ENCODE measurements at regions not wholly inside any gene's neighbourhood (a gene's known extent, or its start where the extent isn't known, plus 50 kb on each side); places are given as distances from the start of the nearest gene placed in this dataset.

DNA sequence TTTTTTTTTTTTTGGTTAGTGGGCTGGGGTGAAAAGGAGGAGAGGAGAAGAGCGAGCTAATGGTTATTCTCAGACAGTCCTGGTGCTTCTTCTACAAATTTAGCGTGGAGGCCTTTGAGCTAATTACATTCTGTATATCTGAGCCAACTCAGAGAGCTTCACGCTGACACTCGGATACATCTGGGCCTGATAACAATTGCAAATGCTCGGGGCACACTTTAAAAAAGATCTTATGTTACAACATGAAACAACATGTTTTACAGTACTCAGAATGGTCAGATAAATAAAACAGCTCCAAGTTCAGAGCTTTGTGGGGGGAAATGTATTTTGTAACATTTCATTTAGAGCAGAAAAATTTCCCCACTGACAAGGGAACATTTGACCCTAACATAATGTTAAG is 966.9 kb upstream of the NR2F2 start (continued):
- TF ChIP-seq ZNF652 (CRISPR knock-in tag; IDR thresholded peaks at IDR 0.05; ENCODE audit: borderline replicate concordance, low read depth) (no peak), ZSCAN21 (CRISPR knock-in tag; IDR thresholded peaks at IDR 0.05; ENCODE audit: borderline replicate concordance) (no peak)

- CTCF ChIA-PET (ENCODE audit: low intra/inter-chr PET ratio, low total read pairs), result no interaction called here
These were observed 964.9 kb upstream of the NR2F2 start for GRCh38 chr15:95365511-95366107.

More at GRCh38 chr15:95365511-95366107, 964.9 kb upstream of the NR2F2 start:
- H3K27ac ChIP-seq (ENCODE audit: extremely low read length, insufficient read depth, low read length), result no peak overlapping the region
- in situ Hi-C loops (cut with HindIII; ENCODE audit: extremely low pct_ligation_motif_present, low pct_unique_long_range_greater_than_20kb) (no loop called here), intact Hi-C loops (cut with micrococcal nuclease; ENCODE audit: unreplicated experiment) (no loop called here)
- DNase-seq (ENCODE audit: low spot score) (no peak), FAIRE-seq (no peak), ATAC-seq (no peak)
- no peaks in the 10 kb centered on the region for H3K4me1 ChIP-seq (ENCODE audit: insufficient read depth, low read length)
- WGBS (ENCODE audit: low lambda C conversion rate), result 10% methylated on average over 12 of the region's 12 CpGs
- H2AFZ ChIP-seq (ENCODE audit: low read length), result no peak overlapping the region
- H3K4me2 ChIP-seq (ENCODE audit: low read depth, low read length), result no peak overlapping the region
- H3K36me3 ChIP-seq (replicated peaks in 1 of 2; ENCODE audit: control insufficient read depth in 1 of 2, insufficient read depth in 2 of 2, low read length in 2 of 2), result no peaks in the 10 kb centered on the region
- POLR2A ChIA-PET, result no interaction called here
- no peaks in the 10 kb centered on the region for H3K79me2 ChIP-seq (ENCODE audit: insufficient read depth, low read length)
- no peak overlapping the region for H3K9ac ChIP-seq (ENCODE audit: insufficient read depth, low read depth, low read length)
- H3K4me3 ChIP-seq (replicated peaks in 1 of 3; ENCODE audit: insufficient read depth in 1 of 3, low read depth in 2 of 3, low read length in 3 of 3), result no peak overlapping the region
- H4K20me1 ChIP-seq (ENCODE audit: insufficient read depth, low read length), result no peaks in the 10 kb centered on the region
- H3K9me3 ChIP-seq (ENCODE audit: low read length), result peaks cover 87% of the 10 kb centered on the region
- no peak for TF ChIP-seq PATZ1 (CRISPR knock-in tag; IDR thresholded peaks at IDR 0.05)
- TF ChIP-seq NRL (CRISPR knock-in tag; IDR thresholded peaks at IDR 0.05; ENCODE audit: borderline replicate concordance), result no peak
- TF ChIP-seq NFE2 (CRISPR knock-in tag; IDR thresholded peaks at IDR 0.05), result no peak
- no peak for TF ChIP-seq HMG20A (CRISPR knock-in tag; IDR thresholded peaks at IDR 0.05; ENCODE audit: borderline replicate concordance)
- no peak for TF ChIP-seq MXD4 (CRISPR knock-in tag; IDR thresholded peaks at IDR 0.05)
- TF ChIP-seq ZFAT (CRISPR knock-in tag; conservative IDR thresholded peaks at IDR 0.05), result no peak
- no peak for TF ChIP-seq RFX3 (CRISPR knock-in tag; IDR thresholded peaks at IDR 0.05)
- no peak for TF ChIP-seq HOXA5 (CRISPR knock-in tag; IDR thresholded peaks at IDR 0.05)
- no peak for TF ChIP-seq HNRNPK (IDR thresholded peaks at IDR 0.05; ENCODE audit: low read depth, low read length, poor library complexity, severe bottlenecking)
- TF ChIP-seq, protein P1, sequence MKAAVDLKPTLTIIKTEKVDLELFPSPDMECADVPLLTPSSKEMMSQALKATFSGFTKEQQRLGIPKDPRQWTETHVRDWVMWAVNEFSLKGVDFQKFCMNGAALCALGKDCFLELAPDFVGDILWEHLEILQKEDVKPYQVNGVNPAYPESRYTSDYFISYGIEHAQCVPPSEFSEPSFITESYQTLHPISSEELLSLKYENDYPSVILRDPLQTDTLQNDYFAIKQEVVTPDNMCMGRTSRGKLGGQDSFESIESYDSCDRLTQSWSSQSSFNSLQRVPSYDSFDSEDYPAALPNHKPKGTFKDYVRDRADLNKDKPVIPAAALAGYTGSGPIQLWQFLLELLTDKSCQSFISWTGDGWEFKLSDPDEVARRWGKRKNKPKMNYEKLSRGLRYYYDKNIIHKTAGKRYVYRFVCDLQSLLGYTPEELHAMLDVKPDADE (CRISPR knock-in tag; IDR thresholded peaks at IDR 0.05), result no peak
- no peak for TF ChIP-seq ZNF839 (CRISPR knock-in tag; IDR thresholded peaks at IDR 0.05; ENCODE audit: borderline replicate concordance)
- TF ChIP-seq KLF9 (CRISPR knock-in tag; IDR thresholded peaks at IDR 0.05; ENCODE audit: low read depth), result no peak
- no peak for TF ChIP-seq ZNF720 (CRISPR knock-in tag; IDR thresholded peaks at IDR 0.05)
- BruUV-seq (replicated peaks), result no TSS peak
- H3K27me3 ChIP-seq (ENCODE audit: control insufficient read depth in 1 of 2, insufficient read depth in 2 of 2, low read length in 2 of 2), result no peaks in the 10 kb centered on the region; a peak in 1 of 5 replicates
